DOHH2 (cell line): ENCODE measurements at regions not wholly inside any gene's neighbourhood (a gene's known extent, or its start where the extent isn't known, plus 50 kb on each side); places are given as distances from the start of the nearest gene placed in this dataset.

Experiments used
- EZH2phosphoT487 ChIP-seq: fragments of 200-600 bp; sonication (generic); IDR thresholded peaks from 2 replicates; pipeline ENCODE4 v1.6.1; 2017; ENCODE audit warnings: borderline replicate concordance, mild to moderate bottlenecking, antibody characterized with exemption, low read length, moderate library complexity, mixed read lengths
- TF ChIP-seq, protein P1 (sequence below): fragments of 200-600 bp; sonication (generic); IDR thresholded peaks from one replicate; pipeline ENCODE4 v1.5.1; 2014; ENCODE audit warnings: antibody characterized with exemption, mild to moderate bottlenecking, low read depth, low read length; ENCODE audit not compliant: poor library complexity, severe bottlenecking

DNA sequence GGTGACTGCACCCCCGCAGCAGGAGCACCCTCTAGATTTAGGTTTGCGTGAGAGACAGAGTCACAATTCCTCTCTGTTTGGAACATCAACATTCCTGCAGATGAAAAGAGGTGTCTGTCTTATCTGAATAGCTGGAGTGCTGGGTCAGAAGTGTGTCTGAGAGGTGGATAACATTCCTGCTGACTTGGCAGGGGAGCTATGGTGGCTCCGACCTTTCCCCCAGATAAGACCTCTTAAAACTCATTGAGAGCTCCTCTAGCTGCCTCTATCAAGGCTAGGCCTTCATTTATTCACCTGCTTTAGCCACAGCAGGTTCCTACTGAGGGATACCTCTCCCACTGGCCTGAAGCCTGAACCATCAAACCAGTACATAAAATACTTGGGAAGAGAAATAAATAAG lies 615.5 kb downstream of the LRRC70 start:
- TF ChIP-seq, protein P1, sequence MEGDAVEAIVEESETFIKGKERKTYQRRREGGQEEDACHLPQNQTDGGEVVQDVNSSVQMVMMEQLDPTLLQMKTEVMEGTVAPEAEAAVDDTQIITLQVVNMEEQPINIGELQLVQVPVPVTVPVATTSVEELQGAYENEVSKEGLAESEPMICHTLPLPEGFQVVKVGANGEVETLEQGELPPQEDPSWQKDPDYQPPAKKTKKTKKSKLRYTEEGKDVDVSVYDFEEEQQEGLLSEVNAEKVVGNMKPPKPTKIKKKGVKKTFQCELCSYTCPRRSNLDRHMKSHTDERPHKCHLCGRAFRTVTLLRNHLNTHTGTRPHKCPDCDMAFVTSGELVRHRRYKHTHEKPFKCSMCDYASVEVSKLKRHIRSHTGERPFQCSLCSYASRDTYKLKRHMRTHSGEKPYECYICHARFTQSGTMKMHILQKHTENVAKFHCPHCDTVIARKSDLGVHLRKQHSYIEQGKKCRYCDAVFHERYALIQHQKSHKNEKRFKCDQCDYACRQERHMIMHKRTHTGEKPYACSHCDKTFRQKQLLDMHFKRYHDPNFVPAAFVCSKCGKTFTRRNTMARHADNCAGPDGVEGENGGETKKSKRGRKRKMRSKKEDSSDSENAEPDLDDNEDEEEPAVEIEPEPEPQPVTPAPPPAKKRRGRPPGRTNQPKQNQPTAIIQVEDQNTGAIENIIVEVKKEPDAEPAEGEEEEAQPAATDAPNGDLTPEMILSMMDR, result no peak
- no peak for TF ChIP-seq EZH2phosphoT487
